NCI-H1930 (cell line): ENCODE measurements at regions not wholly inside any gene's neighbourhood (a gene's known extent, or its start where the extent isn't known, plus 50 kb on each side); places are given as distances from the start of the nearest gene placed in this dataset.
"Not testable (repeated sequence)": the region's sequence is repeated elsewhere in the genome, so short reads cannot be mapped to it uniquely, and the experiment has no call there.

Source experiments
- DNase-seq, 2 experiments: peaks; one replicate each; lab custom pipeline; 2025; lab: John Stamatoyannopoulos, UW

DNA sequence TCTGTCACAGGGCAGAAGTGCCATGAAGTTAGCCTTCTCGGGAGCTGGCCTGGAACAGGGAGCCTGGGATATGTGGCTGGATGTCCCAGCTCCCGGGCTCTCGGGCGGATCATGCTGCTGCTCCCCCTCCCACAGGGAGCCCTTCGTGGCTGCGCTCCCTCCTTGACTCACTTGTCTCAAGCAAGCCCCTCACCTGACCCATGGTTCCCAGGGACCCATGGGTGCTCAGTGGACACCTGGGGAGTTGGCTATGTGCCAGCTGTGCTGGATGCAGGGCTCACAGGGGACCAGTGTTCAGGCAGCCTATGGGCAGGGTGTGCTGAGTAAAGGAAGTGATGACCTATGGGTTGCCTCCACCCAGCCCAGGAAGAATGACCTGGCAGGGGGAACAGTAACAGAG lies 213.1 kb upstream of the SGCG start:
- no peak for DNase-seq

- no peak for DNase-seq
Observed at GRCh38 chr13:22979952-22980351, 200.8 kb upstream of the SGCG start.

DNA sequence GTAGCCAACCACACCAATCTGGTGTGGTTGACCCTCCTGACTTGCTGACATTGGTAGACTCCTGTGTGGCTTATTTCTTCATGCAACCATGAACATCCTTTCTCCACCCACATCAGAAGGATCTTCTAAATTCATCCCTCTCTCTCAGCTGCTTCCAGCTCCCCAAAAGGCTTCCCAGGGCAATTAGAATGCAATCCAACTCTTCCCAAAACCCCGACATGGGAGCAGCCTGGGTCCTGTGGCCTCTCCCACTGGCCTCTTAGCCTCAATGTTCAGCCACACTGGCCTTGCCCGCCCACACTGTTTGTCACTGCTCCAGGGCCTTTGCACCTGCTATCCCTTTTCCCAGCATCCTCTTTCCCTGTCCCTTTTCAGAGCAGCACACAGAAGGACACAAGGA lies 199.8 kb upstream of the SGCG start:
- no peak for DNase-seq

DNA sequence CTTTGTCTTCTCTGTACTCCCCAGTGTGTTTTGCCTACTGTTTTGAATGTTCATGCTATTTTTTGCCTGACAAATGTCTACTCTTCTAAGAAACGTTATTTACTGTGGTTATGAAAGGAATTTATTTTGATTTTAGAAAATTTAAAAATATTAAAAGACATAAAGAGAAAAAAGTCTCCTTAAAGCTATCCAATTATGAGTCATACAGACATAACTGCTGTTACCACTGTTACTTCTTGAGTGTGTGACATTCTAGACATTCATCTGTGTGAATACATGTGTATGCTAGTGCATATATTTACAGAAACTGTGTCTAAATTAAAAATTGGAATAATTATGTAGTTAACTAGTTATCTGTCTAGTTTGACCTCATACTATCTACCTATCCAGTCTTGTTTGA lies 187.6 kb upstream of the SGCG start:
- peak in 1 of 2 experiments; percentile 67 for DNase-seq

GRCh38 chr13:23003446-23003845 lies 177.3 kb upstream of the SGCG start:
- DNase-seq, result no peak

DNA sequence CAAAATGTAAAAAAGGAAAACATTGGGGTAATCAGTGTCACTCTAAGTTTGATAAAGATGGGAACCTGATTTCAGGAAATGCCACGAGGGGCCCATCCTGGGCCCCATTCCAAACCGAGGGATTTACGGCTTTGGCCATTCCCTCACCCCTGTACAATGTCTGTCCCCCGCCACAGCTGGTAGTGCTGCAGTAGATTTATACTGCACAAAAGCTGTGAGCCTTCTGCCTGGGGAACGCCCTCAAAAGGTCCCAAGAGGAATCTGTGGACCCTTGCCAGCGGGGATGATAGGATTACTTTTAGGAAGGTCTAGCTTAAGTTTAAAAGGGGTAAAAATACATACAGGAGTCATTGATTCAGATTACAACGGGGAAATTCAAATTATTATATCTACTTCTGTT lies 173.4 kb upstream of the SGCG start:
- no peak for DNase-seq

- DNase-seq, result no peak
Observed at GRCh38 chr13:23018143-23018542, 162.6 kb upstream of the SGCG start.

GRCh38 chr13:23020246-23020843 lies 160.4 kb upstream of the SGCG start:
- peak; percentile 41 to 57 for DNase-seq

DNA sequence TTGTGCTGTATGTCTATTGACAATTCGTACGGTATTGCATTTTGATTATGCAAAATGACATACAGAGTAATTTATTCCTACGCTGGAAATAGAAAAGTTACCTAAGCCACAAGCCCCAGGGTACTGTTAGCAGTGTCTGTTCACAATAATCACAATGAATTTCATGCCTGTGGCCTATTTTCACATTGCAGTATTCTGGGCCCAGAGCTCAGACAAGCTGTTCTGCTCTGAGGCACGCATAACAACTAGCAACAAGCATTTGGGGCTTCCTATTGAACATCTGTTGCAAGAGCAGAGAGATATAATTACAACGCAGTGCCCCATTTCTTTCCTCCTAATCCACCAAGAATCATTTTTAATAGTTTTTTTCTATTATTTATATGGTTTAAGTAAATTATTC lies 158.9 kb upstream of the SGCG start:
- no peak for DNase-seq

DNA sequence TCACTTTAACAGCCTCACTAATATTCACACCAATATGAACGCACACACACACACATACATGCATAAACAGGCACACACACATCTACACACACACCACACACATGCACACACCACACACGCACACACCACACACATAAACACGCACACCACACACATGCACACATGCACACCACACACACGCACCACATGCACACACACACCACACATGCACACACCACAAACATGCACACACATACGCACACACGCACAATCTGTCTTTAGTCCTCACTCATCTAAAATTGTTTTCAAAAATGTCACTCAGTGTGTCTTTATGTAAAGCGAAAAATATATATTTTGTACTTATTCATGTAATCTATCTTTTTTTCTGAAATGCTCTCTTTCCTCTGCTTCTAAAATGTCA lies 158.1 kb upstream of the SGCG start:
- no peak for DNase-seq

GRCh38 chr13:23025864-23026608 lies 154.7 kb upstream of the SGCG start:
- DNase-seq, result no peak

DNA sequence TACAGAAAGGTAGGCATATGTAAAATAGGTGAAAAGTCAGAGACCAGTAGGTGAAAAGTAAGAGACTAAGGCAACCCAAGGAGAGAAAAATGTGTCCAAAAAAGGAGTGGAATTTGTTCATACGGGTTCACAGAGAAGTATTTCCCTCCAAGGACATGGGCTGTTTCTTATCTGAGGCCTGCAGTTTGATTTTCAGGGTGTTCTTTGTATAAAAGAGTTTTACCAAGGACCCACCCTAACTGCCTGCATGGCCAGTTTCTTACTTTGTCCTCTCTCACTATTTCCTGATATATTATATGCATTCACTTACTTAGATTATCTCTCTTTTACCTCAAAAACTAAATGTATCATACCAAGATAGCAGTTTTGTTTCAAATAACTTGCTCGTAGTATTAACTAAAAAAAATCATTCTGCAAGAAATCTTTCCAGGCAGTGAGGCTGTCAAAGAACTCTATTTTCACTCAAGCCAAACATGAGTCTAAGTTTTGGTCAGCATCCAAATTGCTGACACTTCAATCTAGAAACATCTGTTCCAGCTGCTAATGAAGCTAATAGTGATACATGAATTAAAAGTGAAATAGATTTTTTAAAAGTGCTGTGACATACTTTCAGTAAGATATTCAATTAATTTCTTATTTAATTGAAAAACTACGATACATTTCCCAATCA lies 141.4 kb upstream of the SGCG start:
- no peak for DNase-seq

GRCh38 chr13:23042181-23042580 lies 138.6 kb upstream of the SGCG start:
- no peak for DNase-seq

GRCh38 chr13:23044906-23045305 lies 135.9 kb upstream of the SGCG start:
- DNase-seq, result no peak

DNA sequence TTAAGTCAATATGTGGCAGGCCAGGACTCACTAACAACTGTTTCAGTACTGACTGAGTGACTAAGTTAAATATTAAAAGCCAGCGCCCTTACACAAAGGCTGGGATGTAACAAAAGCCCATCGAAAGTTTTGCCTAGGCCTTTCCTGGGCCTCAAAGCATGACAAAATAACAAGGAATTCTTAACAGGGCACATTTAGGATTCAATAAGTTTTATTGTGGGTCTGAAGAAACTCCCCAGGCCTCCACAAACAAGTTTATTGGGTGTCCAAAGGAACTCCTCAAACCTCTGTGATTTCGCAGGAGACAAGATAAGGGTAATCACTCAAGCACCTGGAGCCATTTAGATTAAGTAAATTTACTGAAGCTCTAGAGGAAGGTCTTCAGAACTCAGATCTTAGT lies 130.7 kb upstream of the SGCG start:
- DNase-seq, result no peak

DNA sequence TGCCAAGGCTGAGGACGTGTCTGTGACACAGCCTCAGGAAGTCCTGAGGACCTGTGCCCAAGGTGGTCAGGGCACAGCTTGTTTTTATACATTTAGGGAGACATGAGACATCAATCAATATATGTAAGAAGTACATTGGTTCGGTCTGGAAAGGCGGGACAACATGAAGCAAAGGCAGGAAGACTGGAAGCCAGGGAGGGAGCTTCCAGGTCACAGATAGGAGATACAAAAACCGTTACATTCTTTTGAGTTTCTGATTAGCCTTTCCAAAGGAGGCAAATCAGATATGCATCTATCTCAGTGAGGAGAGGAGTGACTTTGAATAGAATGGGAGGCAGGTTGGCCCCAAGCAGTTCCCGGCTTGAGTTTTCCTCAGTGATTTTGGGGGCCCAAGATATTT lies 127.1 kb upstream of the SGCG start:
- DNase-seq, result not testable (repeated sequence)

DNA sequence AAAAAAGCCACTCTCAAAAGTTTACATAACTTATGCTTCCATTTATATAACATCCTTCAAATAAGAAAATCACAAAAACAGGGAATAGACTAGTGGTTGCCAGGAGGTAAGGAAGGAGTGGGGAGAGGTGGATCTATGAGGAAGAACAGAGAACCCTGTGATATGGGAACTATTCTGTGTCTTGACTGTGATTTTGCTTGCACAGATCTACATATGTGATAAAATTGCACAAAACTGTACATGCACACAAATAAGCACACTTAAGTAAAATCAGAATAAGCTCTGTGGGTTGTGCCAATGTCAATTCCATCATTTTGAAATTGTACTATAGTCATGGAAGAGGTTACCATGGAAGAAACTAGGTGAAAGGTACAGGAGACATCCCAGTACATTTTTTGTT lies 121.6 kb upstream of the SGCG start:
- DNase-seq, result no peak

GRCh38 chr13:23060959-23061358 lies 119.8 kb upstream of the SGCG start:
- no peak for DNase-seq

DNA sequence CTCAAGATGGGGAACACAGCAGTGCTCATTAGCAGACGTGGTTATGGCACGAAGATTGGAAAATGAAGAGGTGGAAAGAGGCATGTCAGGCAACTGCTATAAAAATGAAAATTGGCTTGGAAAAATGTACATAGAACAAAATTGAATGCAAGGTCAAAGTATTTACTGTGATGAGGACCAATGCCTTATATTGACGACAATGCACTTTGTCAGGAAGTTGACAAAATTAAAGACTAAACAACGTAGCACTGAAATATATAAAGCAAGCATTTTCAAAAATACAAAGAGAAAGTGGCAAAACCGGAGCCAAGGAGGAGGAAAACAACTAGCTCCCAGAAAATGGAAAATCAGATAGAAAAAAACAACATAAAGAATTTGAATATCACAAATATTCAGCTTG lies 113.7 kb upstream of the SGCG start:
- DNase-seq, result no peak

- no peak for DNase-seq
Observed at GRCh38 chr13:23069566-23069965, 111.2 kb upstream of the SGCG start.

- no peak for DNase-seq
Observed at GRCh38 chr13:23074075-23074828, 106.5 kb upstream of the SGCG start.

GRCh38 chr13:23081220-23081619 lies 99.6 kb upstream of the SGCG start:
- DNase-seq, result no peak

DNA sequence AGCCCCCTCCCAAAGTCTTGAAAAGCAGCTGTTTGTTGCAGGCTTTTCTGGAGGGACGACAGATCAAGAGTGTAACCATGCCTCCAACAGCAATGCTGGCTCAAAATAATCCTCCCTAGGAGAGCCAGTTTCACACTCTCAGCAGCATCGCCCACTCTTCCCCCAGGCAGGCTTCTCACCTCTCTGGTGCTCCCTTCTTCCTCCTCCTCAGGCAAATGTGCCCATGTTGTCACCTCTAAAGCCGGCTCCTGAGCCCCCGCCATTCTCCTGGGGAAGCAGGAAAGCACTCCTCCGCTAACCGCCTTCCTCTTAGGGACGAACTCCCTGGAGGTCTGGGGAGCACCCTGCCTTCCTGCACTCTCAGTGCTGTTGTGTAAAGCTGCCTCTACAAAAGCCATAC lies 98.9 kb upstream of the SGCG start:
- no peak for DNase-seq
